ENCODE measurements at regions not wholly inside any gene's neighbourhood (a gene's known extent, or its start where the extent isn't known, plus 50 kb on each side); places are given as distances from the start of the nearest gene placed in this dataset.

GRCh38 chr1:79441238-79441637 is 434.7 kb upstream of the ADGRL4 start:
- DNase-seq (ENCODE audit: low spot score), result no peak
- in situ Hi-C loops (cut with MboI; ENCODE audit: low sequenced_read_pairs, unreplicated experiment), result no loop called here
- no peak for TF ChIP-seq CTCF (IDR thresholded peaks at IDR 0.05; ENCODE audit: borderline replicate concordance, control extremely low read depth, extremely low read depth, insufficient read depth, missing control alignments)

GRCh38 chr1:79437540-79437939 is 431.0 kb upstream of the ADGRL4 start:
- TF ChIP-seq CTCF (IDR thresholded peaks at IDR 0.05; ENCODE audit: borderline replicate concordance, control extremely low read depth, extremely low read depth, insufficient read depth, missing control alignments), result no peak
- in situ Hi-C loops (cut with MboI; ENCODE audit: low sequenced_read_pairs, unreplicated experiment), result no loop called here
- DNase-seq (ENCODE audit: low spot score), result no peak

GRCh38 chr1:79431340-79431739 is 424.8 kb upstream of the ADGRL4 start:
- no peak for DNase-seq (ENCODE audit: low spot score)
- in situ Hi-C loops (cut with MboI; ENCODE audit: low sequenced_read_pairs, unreplicated experiment), result no loop called here
- no peak for TF ChIP-seq CTCF (IDR thresholded peaks at IDR 0.05; ENCODE audit: borderline replicate concordance, control extremely low read depth, extremely low read depth, insufficient read depth, missing control alignments)

DNA sequence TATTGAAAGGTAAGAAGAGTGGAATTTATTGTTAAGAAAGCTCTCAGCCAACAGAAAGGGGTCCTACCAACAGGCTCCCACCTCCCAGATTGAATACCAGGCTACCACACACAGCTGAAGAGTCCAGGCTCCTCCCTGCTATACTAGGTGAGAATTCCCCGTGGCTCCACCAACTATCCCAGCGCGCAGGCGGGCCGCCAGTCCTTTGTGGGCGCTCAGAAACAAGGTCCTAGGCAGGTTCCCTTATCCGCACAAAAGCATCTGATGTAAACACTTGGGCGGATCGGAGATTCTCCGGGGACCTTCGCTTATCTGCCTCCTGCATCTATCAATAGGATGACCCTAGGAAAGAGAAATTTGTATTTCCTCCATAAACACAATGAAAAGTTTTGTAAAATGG is 423.9 kb upstream of the ADGRL4 start:
- TF ChIP-seq CTCF (IDR thresholded peaks at IDR 0.05; ENCODE audit: borderline replicate concordance, control extremely low read depth, extremely low read depth, insufficient read depth, missing control alignments), result no peak
- in situ Hi-C loops (cut with MboI; ENCODE audit: low sequenced_read_pairs, unreplicated experiment), result no loop called here
- no peak for DNase-seq (ENCODE audit: low spot score)

- DNase-seq (ENCODE audit: low spot score), result no peak
- no peak for TF ChIP-seq CTCF (IDR thresholded peaks at IDR 0.05; ENCODE audit: borderline replicate concordance, control extremely low read depth, extremely low read depth, insufficient read depth, missing control alignments)
- in situ Hi-C loops (cut with MboI; ENCODE audit: low sequenced_read_pairs, unreplicated experiment), result no loop called here
These were observed 416.2 kb upstream of the ADGRL4 start for GRCh38 chr1:79422726-79423125.

DNA sequence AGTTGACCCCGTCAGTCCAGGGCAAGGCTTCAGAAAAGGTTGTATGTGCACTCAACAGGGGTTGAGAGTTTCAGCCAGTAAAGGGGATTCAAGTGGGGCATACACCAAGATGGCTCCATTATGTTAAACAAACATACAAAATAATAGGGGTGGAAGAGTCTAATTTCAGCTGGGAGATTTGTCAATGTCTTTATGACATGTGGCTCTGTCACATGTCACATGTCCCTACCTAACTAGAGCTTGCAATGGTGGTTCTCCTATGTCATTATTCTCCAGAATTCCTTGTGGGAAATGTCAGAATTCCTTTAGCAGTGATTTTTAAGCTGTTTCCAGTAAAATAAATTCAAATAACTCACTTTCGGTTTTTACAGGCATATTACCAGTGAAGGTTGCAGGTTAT is 392.0 kb upstream of the ADGRL4 start:
- no peak for DNase-seq (ENCODE audit: low spot score)
- no peak for TF ChIP-seq CTCF (IDR thresholded peaks at IDR 0.05; ENCODE audit: borderline replicate concordance, control extremely low read depth, extremely low read depth, insufficient read depth, missing control alignments)
- in situ Hi-C loops (cut with MboI; ENCODE audit: low sequenced_read_pairs, unreplicated experiment), result no loop called here

DNA sequence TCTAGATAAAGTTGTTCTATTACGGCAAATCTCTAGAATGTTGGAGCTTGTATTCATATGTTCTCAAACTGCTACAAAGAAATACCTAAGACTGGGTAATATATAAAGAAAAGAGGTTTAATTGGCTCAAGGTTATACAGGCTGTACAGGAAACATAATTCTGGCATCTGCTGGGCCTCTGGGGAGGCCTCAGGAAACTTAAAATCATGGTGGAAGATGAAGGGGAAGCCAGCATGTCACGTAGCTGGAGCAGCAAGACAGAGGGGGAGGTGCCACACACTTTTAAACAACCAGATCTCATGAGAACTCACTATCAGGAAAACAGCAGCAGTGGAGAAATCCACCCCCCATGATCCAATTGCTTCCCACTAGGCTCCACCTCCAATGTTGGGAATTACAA is 390.4 kb upstream of the ADGRL4 start:
- in situ Hi-C loops (cut with MboI; ENCODE audit: low sequenced_read_pairs, unreplicated experiment), result no loop called here
- DNase-seq (ENCODE audit: low spot score), result no peak
- no peak for TF ChIP-seq CTCF (IDR thresholded peaks at IDR 0.05; ENCODE audit: borderline replicate concordance, control extremely low read depth, extremely low read depth, insufficient read depth, missing control alignments)
